PC-3 (cell line): ENCODE measurements at regions not wholly inside any gene's neighbourhood (a gene's known extent, or its start where the extent isn't known, plus 50 kb on each side); places are given as distances from the start of the nearest gene placed in this dataset.

Experiments used
- ATAC-seq: fragments of 200-7000 bp; cut with Tn5 transposase; 2 replicates; pipeline ENCODE4 v1.9.1; 2020; ENCODE audit warnings: mild to moderate bottlenecking, moderate library complexity
- BruUV-seq: library from RNA; stranded (reverse); fragments of 400-500 nt; replicated peaks from 2 replicates; lab custom pipeline; 2021; lab: Mats Ljungman, UMichigan
- CTCF ChIA-PET: fragments of 300-600 bp; sonication (Branson Sonifier 250); formaldehyde crosslinking; loops from one replicate; lab custom pipeline; 2022; ENCODE audit warnings: antibody characterized with exemption; lab: Charles Lee
- POLR2A ChIA-PET: fragments of 300-600 bp; sonication (Branson Sonifier 250); formaldehyde crosslinking; loops from one replicate; lab custom pipeline; 2022; ENCODE audit warnings: antibody characterized with exemption; ENCODE audit not compliant: unreplicated experiment; lab: Charles Lee
- DNase-seq: peaks from one replicate; pipeline ENCODE4 v3.0.0-alpha.2; 2015
- H2AFZ ChIP-seq: fragments of 300-600 bp; sonication (generic); 2 replicates; pipeline ENCODE4 v1.6.0; 2016; ENCODE audit warnings: antibody characterized with exemption, low read length
- H3F3A ChIP-seq: fragments of 300-600 bp; sonication (generic); one replicate; pipeline ENCODE4 v1.6.0; 2017; ENCODE audit warnings: antibody characterized with exemption, low read length, control low read depth, mild to moderate bottlenecking; ENCODE audit not compliant: unreplicated experiment
- H3K27ac ChIP-seq: fragments of 300-600 bp; sonication (generic); 2 replicates; pipeline ENCODE4 v1.5.1; 2016; ENCODE audit warnings: mild to moderate bottlenecking, low read length
- H3K27me3 ChIP-seq: fragments of 300-600 bp; sonication (generic); 2 replicates; pipeline ENCODE4 v1.6.1; 2016; ENCODE audit warnings: low read length, mixed read lengths
- H3K36me3 ChIP-seq: fragments of 300-600 bp; sonication (generic); 2 replicates; pipeline ENCODE4 v1.6.1; 2016; ENCODE audit warnings: low read depth, mixed run types, low read length, mixed read lengths
- H3K4me1 ChIP-seq: fragments of 300-600 bp; sonication (generic); 2 replicates; pipeline ENCODE4 v1.5.1; 2016; ENCODE audit warnings: low read length; ENCODE audit not compliant: insufficient read depth
- H3K4me2 ChIP-seq: fragments of 300-600 bp; sonication (generic); 2 replicates; pipeline ENCODE4 v1.6.0; 2016; ENCODE audit warnings: low read length
- H3K4me3 ChIP-seq: fragments of 300-600 bp; sonication (generic); 2 replicates; pipeline ENCODE4 v1.5.1; 2016; ENCODE audit warnings: mild to moderate bottlenecking, low read length, mixed read lengths
- H3K79me2 ChIP-seq: fragments of 300-600 bp; sonication (generic); 2 replicates; pipeline ENCODE4 v1.6.1; 2017; ENCODE audit warnings: low read length, mixed read lengths
- H3K9ac ChIP-seq: fragments of 300-600 bp; sonication (generic); 2 replicates; pipeline ENCODE4 v1.6.0; 2016; ENCODE audit warnings: mild to moderate bottlenecking, low read length
- H3K9me2 ChIP-seq: fragments of 300-600 bp; sonication (generic); replicated peaks from 2 replicates; pipeline ENCODE4 v1.6.1; 2016; ENCODE audit warnings: mixed run types, low read length, mixed read lengths
- H3K9me3 ChIP-seq: fragments of 300-600 bp; sonication (generic); 2 replicates; pipeline ENCODE4 v1.6.1; 2016; ENCODE audit warnings: low read length, mixed read lengths
- H4K20me1 ChIP-seq: fragments of 300-600 bp; sonication (generic); 2 replicates; pipeline ENCODE4 v1.6.1; 2016; ENCODE audit warnings: low read length, mixed read lengths
- CTCF ChIP-seq: fragments of 300-600 bp; sonication (generic); conservative IDR thresholded peaks from 2 replicates; pipeline ENCODE4 v1.5.1; 2017; ENCODE audit warnings: antibody characterized with exemption, low read depth, mild to moderate bottlenecking, low read length
- EZH2 ChIP-seq: fragments of 300-600 bp; sonication (generic); IDR thresholded peaks from one replicate; pipeline ENCODE4 v1.6.1; 2017; ENCODE audit warnings: antibody characterized with exemption, mild to moderate bottlenecking, low read length; ENCODE audit not compliant: unreplicated experiment
- EZH2phosphoT487 ChIP-seq: fragments of 300-600 bp; sonication (generic); IDR thresholded peaks from 2 replicates; pipeline ENCODE4 v1.6.1; 2018; ENCODE audit warnings: mild to moderate bottlenecking, antibody characterized with exemption, low read length, borderline replicate concordance
- intact Hi-C: fragments of 100-400 bp; cut with micrococcal nuclease; formaldehyde crosslinking; loops from 2 replicates; pipeline ENCODE4 v1.9.0; 2023

DNA sequence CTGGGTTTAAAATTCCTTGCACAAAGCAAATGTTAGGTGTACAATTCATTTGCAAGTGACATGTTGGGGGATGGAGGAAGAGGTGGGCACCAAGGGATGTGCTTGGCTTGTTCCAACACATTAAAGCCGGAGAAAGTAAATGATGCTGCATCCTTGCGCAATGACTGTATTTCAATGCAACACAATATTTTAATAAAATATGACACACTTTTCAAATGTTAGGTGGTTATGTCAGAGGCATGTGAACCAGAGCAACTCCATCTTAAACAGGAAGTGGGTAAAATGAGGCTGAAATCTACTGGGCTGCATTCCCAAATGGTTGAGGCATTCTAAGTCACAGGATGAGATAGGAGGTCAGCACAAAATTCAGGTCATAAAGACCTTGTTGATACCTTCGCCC lies 53.6 kb upstream of the ARHGAP5 start:
- H3F3A ChIP-seq, result no peaks in the 10 kb centered on the region
- H3K9me2 ChIP-seq, result no peaks in the 10 kb centered on the region
- no peak overlapping the region for H2AFZ ChIP-seq
- H3K4me1 ChIP-seq, result peaks cover 28% of the 10 kb centered on the region
- no peaks in the 10 kb centered on the region for H3K36me3 ChIP-seq
- no peak overlapping the region for H3K9ac ChIP-seq
- ATAC-seq (no peak), DNase-seq (no peak)
- intact Hi-C loops, result no loop called here
- H3K79me2 ChIP-seq, result no peaks in the 10 kb centered on the region
- ChIA-PET CTCF (no interaction called here), POLR2A (no interaction called here)
- no peaks in the 10 kb centered on the region for H3K9me3 ChIP-seq
- H3K27ac ChIP-seq, result no peak overlapping the region
- TF ChIP-seq EZH2phosphoT487 (no peak), EZH2 (no peak), CTCF (no peak)
- no peaks in the 10 kb centered on the region for H3K27me3 ChIP-seq
- no TSS peak for BruUV-seq
- H3K4me3 ChIP-seq, result no peak overlapping the region
- no peaks in the 10 kb centered on the region for H4K20me1 ChIP-seq
- no peak overlapping the region for H3K4me2 ChIP-seq

DNA sequence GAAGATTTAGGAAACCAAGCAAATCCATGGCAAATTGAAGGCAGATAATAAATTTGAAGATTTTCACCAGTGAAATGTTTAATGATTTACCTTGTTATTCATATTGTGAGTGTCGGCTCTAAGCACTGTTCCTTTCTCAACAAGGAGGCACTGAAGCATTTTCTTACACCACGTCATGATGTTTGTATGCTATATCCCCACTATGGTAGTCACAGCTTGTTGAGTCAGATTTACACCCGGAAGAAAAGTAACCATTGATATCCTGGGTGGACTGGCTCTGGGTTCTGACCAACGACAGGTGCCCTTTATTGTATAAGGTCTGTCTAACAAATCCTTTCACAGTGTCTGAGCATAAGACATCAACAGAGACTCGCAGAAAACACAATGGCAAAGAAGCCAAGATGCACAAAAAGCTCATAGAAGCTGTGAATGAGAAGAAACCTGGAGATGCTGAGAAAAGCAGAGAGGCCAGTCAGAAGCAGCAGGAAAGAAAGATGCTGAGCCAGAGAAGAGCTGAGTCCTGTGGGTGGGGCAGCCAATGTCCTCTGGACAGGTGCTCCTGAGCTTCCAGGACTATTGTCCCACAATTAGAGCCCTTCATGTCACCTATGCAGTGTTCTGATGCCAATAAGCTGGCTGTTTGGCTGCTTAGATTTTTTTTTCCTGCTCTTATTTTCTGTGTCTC lies 49.7 kb upstream of the ARHGAP5 start:
- Histone ChIP-seq H2AFZ (peak overlapping the region; percentile 35; the same call in 1 of the 2 replicates), H3K9me2 (no peaks in the 10 kb centered on the region), H3K36me3 (no peaks in the 10 kb centered on the region), H3K9me3 (no peaks in the 10 kb centered on the region), H3K27me3 (no peaks in the 10 kb centered on the region), H3K4me3 (no peak overlapping the region; the same call in 1 of the 2 replicates), H3K9ac (peak overlapping the region; percentile 1; the same call in 1 of the 2 replicates), H4K20me1 (no peaks in the 10 kb centered on the region), H3K4me1 (peaks cover 30% of the 10 kb centered on the region), H3K79me2 (no peaks in the 10 kb centered on the region), H3K27ac (peak overlapping the region; percentile 64), H3K4me2 (peak overlapping the region; percentile 52), H3F3A (no peaks in the 10 kb centered on the region)
- TF ChIP-seq EZH2phosphoT487 (no peak), EZH2 (no peak), CTCF (no peak)
- POLR2A ChIA-PET, result no interaction called here
- intact Hi-C loops, result no loop called here
- BruUV-seq, result no TSS peak
- ATAC-seq (peak; percentile 98), DNase-seq (peak; percentile 87)
- CTCF ChIA-PET, result no interaction called here
